SK-N-SH (cell line): ENCODE measurements at regions not wholly inside any gene's neighbourhood (a gene's known extent, or its start where the extent isn't known, plus 50 kb on each side); places are given as distances from the start of the nearest gene placed in this dataset.

ENCODE experiments used
- CTCF ChIP-seq: fragments of 200-600 bp; sonication (generic); IDR thresholded peaks from 2 replicates; pipeline ENCODE4 v1.6.1; 2017; ENCODE audit warnings: antibody characterized with exemption, mild to moderate bottlenecking, moderate library complexity
- EP300 ChIP-seq, 2 experiments: IDR thresholded peaks; 2 replicates each; pipeline versions ENCODE4 v1.4.0 to v1.6.1; 2012; ENCODE audit warnings: borderline replicate concordance in 1 of 2, low read depth in 1 of 2, low read length in 1 of 2
- MAX ChIP-seq: IDR thresholded peaks from 2 replicates; pipeline ENCODE4 v1.4.0; 2012; ENCODE audit warnings: low read depth
- MXI1 ChIP-seq: IDR thresholded peaks from 2 replicates; pipeline ENCODE4 v1.6.1; 2012; ENCODE audit warnings: mild to moderate bottlenecking, low read depth, low read length, improper control_type of control experiment
- TAF1 ChIP-seq: IDR thresholded peaks from 2 replicates; pipeline ENCODE4 v1.6.1; 2012; ENCODE audit warnings: low read depth, mild to moderate bottlenecking, low read length, moderate library complexity, borderline replicate concordance

- TF ChIP-seq MAX (no peak), CTCF (no peak), EP300 (IDR thresholded peaks at IDR 0.05; ENCODE audit: borderline replicate concordance in 1 of 2, low read depth in 1 of 2, low read length in 1 of 2) (no peak), TAF1 (no peak), MXI1 (no peak)
These were observed 581.8 kb downstream of the CD109 start for GRCh38 chr6:74277777-74278186.
